Breast epithelium (tissue), 4 donors: ENCODE measurements at regions not wholly inside any gene's neighbourhood (a gene's known extent, or its start where the extent isn't known, plus 50 kb on each side); places are given as distances from the start of the nearest gene placed in this dataset.
A peak's percentile ranks its signal among the peaks of the same experiment; 100 is the strongest.

Experiments used
- DNase-seq, 2 donors: peaks; one replicate each; pipeline ENCODE4 v3.0.0-alpha.2; 2019; ENCODE audit warnings: low spot score in 2 of 2
- H3K27ac ChIP-seq, 2 donors: fragments of 200-600 bp; sonication (generic) in 1 of 2; one replicate each; pipeline ENCODE4 v1.5.1; 2016 to 2019; ENCODE audit warnings: mild to moderate bottlenecking in 1 of 2
- H3K27me3 ChIP-seq, 2 donors: fragments of 200-600 bp; sonication (generic) in 1 of 2; one replicate each; pipeline versions ENCODE4 v1.5.1 to v1.6.0; 2017 to 2019; ENCODE audit warnings: control low read depth in 1 of 2, mild to moderate bottlenecking in 1 of 2
- H3K36me3 ChIP-seq: fragments of 200-600 bp; one replicate; pipeline ENCODE4 v1.5.1; 2019
- H3K4me1 ChIP-seq, 2 donors: fragments of 200-600 bp; sonication (generic); one replicate each; pipeline ENCODE4 v1.5.1; 2016 to 2019; ENCODE audit warnings: control low read depth in 1 of 2
- H3K4me3 ChIP-seq, 3 donors: fragments of 200-600 bp; sonication (generic); 1 replicate in 2 of 3; 2 replicates in 1 of 3; pipeline ENCODE4 v1.5.1; 2016 to 2019; ENCODE audit warnings: mild to moderate bottlenecking in 3 of 3, moderate library complexity in 2 of 3
- H3K9me3 ChIP-seq, 2 donors: fragments of 200-600 bp; sonication (generic) in 1 of 2; one replicate each; pipeline ENCODE4 v1.5.1; 2016 to 2019; ENCODE audit warnings: control low read depth in 1 of 2
- POLR2A ChIP-seq: fragments of 450-650 bp; IDR thresholded peaks from one replicate; pipeline ENCODE4 v1.6.1; 2016; ENCODE audit warnings: antibody characterized with exemption, mild to moderate bottlenecking, moderate library complexity
- POLR2AphosphoS5 ChIP-seq, 3 donors: sonication (generic); formaldehyde crosslinking; IDR thresholded peaks; one replicate each; pipeline ENCODE4 v1.6.1; 2017; ENCODE audit warnings: antibody characterized with exemption in 3 of 3
- intact Hi-C: fragments of 100-400 bp; cut with DNase I; formaldehyde crosslinking; loops from one replicate; pipeline ENCODE4 v1.15.1; 2023; ENCODE audit warnings: low total_unique reads
- TF ChIP-seq, protein P1 (sequence below), 3 donors: fragments of 450-650 bp; IDR thresholded peaks; one replicate each; pipeline ENCODE4 v1.5.1; 2016 to 2017; ENCODE audit warnings: antibody characterized with exemption in 3 of 3, mild to moderate bottlenecking in 3 of 3, moderate library complexity in 3 of 3

DNA sequence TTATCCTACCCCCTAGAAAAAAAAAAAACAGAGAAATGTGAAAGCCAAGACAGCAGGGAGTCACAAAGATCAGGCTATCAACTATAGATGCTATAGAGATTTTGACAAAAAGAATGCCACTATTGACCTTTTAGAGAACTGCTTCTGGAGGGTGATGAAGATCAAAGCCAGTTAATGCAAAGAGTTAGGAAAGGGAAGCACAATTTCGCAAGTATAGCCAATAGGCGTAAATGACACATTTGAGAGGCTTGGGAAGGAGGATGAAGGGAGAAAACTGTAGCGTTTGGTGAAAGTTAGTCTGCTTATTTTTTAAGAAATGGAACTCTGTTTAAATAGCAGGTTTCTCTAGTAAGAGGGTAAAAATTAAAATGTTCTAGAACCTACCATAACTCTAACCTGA is 190.7 kb downstream of the DUSP6 start:
- DNase-seq: no peak
- no peaks in the 10 kb centered on the region for H3K27me3 ChIP-seq
- H3K4me1 ChIP-seq: no peaks in the 10 kb centered on the region
- H3K4me3 ChIP-seq: no peak overlapping the region
- no peaks in the 10 kb centered on the region for H3K9me3 ChIP-seq
- intact Hi-C loops: no loop called here
- TF ChIP-seq, protein P1, sequence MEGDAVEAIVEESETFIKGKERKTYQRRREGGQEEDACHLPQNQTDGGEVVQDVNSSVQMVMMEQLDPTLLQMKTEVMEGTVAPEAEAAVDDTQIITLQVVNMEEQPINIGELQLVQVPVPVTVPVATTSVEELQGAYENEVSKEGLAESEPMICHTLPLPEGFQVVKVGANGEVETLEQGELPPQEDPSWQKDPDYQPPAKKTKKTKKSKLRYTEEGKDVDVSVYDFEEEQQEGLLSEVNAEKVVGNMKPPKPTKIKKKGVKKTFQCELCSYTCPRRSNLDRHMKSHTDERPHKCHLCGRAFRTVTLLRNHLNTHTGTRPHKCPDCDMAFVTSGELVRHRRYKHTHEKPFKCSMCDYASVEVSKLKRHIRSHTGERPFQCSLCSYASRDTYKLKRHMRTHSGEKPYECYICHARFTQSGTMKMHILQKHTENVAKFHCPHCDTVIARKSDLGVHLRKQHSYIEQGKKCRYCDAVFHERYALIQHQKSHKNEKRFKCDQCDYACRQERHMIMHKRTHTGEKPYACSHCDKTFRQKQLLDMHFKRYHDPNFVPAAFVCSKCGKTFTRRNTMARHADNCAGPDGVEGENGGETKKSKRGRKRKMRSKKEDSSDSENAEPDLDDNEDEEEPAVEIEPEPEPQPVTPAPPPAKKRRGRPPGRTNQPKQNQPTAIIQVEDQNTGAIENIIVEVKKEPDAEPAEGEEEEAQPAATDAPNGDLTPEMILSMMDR (IDR thresholded peaks at IDR 0.05): no peak
- TF ChIP-seq POLR2A (no peak), POLR2AphosphoS5 (IDR thresholded peaks at IDR 0.05) (no peak)
- no peaks in the 10 kb centered on the region for H3K36me3 ChIP-seq
- peak overlapping the region in 1 of 2 donors; percentile 76 for H3K27ac ChIP-seq

DNA sequence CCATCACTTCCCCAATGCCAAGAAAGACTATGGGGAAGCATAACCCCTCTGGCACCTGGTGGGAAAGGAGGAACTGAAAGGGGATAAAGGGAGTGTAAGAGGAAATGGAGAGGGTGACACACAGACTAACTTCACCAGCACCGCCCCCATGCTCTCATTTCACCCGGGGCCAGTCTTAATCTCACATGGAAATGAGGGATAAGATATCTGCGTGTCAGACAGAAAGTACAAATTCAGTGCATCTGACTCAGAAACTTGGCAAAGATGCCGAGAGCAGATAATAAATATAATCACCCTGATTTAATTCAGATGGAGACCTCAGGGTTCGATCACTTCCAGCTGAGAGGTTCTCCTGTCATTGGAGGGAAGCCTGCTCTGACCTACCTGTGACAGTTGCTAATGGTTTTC is 191.6 kb downstream of the DUSP6 start:
- no peak for DNase-seq
- no peak overlapping the region for H3K4me3 ChIP-seq
- no peaks in the 10 kb centered on the region for H3K27me3 ChIP-seq
- TF ChIP-seq POLR2AphosphoS5 (IDR thresholded peaks at IDR 0.05): no peak
- TF ChIP-seq, protein P1 (IDR thresholded peaks at IDR 0.05): no peak
- no peak for TF ChIP-seq POLR2A
- intact Hi-C loops: no loop called here
- no peaks in the 10 kb centered on the region for H3K9me3 ChIP-seq
- H3K27ac ChIP-seq: peak overlapping the region; percentile 45 to 73
- no peaks in the 10 kb centered on the region for H3K36me3 ChIP-seq
- no peaks in the 10 kb centered on the region for H3K4me1 ChIP-seq

DNA sequence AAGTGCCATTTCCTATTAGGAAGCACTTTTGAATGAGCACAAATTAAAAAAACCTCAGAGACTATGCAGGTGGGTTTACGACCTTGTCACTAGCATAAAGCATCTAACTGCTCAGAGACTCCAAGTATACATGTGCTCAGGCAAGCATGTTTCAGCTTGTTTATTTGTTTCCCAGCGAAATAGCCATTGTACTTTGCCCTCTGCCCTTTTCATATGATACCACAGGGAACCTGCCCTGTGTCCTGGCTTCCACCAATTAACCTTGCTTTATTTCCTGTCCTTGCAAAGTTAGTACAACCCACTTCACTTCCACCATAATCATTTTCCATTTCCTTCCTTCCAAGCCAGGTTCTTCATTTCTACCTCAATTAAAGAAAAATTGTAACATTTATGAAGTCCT is 194.9 kb downstream of the DUSP6 start:
- intact Hi-C loops: no loop called here
- TF ChIP-seq POLR2A (no peak), POLR2AphosphoS5 (IDR thresholded peaks at IDR 0.05) (no peak)
- TF ChIP-seq, protein P1 (IDR thresholded peaks at IDR 0.05): no peak
- Histone ChIP-seq H3K4me3 (no peak overlapping the region), H3K27me3 (no peaks in the 10 kb centered on the region), H3K27ac (no peak overlapping the region), H3K4me1 (no peaks in the 10 kb centered on the region), H3K9me3 (no peaks in the 10 kb centered on the region), H3K36me3 (no peaks in the 10 kb centered on the region)
- no peak for DNase-seq

DNA sequence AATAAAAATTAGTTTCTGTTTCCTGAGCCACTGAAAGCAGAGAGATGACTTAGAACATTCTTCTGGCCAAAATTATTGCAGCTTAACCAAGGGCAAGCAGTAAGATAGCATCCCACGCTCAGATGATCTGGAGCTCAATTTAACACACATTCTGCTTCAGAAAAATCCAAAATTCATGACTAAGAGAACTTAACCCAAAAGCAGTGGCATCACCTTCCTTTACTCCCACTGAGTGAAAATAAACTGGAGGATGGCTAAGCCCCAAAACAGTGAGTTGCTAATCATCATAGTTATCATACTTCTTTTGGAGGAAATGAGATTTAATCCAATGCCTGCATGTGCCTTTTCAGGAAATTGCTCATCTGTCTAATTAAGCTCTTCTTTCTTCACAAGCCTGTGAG is 195.4 kb downstream of the DUSP6 start:
- H3K4me1 ChIP-seq: no peaks in the 10 kb centered on the region
- DNase-seq: no peak
- H3K36me3 ChIP-seq: no peaks in the 10 kb centered on the region
- TF ChIP-seq POLR2AphosphoS5 (IDR thresholded peaks at IDR 0.05) (no peak), POLR2A (no peak)
- TF ChIP-seq, protein P1 (IDR thresholded peaks at IDR 0.05): no peak
- H3K27ac ChIP-seq: no peak overlapping the region
- H3K4me3 ChIP-seq: no peak overlapping the region
- no peaks in the 10 kb centered on the region for H3K9me3 ChIP-seq
- no peaks in the 10 kb centered on the region for H3K27me3 ChIP-seq
- intact Hi-C loops: no loop called here

DNA sequence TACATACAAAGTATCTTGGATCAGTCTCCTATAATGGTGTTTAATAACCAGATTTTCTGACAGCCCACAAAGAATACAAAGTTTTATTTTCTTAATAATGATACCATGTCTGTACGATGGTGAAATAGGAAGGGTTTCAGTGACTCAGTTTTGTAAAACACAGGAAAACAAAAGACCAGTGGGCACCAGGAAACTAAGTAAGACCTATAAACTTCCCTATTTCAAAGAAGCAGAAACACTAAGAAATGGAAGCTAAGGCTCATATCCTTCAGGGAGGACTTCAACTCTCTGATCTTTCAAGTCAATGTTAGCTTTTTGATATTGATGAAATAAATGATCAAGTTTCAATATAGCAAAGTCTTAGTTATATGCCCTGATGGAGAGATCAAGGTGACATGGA is 196.0 kb downstream of the DUSP6 start:
- TF ChIP-seq POLR2A (no peak), POLR2AphosphoS5 (IDR thresholded peaks at IDR 0.05) (no peak)
- TF ChIP-seq, protein P1 (IDR thresholded peaks at IDR 0.05): no peak
- Histone ChIP-seq H3K4me3 (no peak overlapping the region), H3K36me3 (no peaks in the 10 kb centered on the region), H3K4me1 (no peaks in the 10 kb centered on the region), H3K27ac (no peak overlapping the region), H3K27me3 (no peaks in the 10 kb centered on the region), H3K9me3 (no peaks in the 10 kb centered on the region)
- intact Hi-C loops: no loop called here
- DNase-seq: no peak
